Islet precursor cell (in vitro differentiated cells): ENCODE measurements at regions not wholly inside any gene's neighbourhood (a gene's known extent, or its start where the extent isn't known, plus 50 kb on each side); places are given as distances from the start of the nearest gene placed in this dataset.
A peak's percentile ranks its signal among the peaks of the same experiment; 100 is the strongest.
"Not testable (repeated sequence)": the region's sequence is repeated elsewhere in the genome, so short reads cannot be mapped to it uniquely, and the experiment has no call there.

Experiments
- DNase-seq: peaks from one replicate; pipeline ENCODE4 v3.0.0-alpha.2; 2018

DNA sequence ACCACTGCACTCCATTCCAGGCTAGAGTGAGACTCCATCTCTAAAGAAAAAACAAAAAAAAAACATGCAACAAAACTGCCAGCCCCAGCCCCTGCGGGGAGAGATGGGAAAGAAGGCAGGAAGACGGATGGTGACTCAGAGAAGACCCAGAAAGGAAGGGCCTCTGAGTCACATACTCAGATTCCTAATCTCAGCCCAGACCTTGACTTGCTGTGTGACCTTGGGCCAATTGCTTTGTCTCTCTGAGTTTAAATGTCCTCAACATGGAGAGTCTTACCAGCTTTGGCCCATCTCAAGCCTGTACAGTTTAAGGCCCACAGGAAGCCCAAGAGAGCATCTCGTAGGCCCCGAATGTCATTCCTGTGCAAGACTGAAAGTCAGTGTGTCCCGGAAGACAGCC is 86.5 kb upstream of the LHX1 start:
- peak; percentile 92 for DNase-seq

DNA sequence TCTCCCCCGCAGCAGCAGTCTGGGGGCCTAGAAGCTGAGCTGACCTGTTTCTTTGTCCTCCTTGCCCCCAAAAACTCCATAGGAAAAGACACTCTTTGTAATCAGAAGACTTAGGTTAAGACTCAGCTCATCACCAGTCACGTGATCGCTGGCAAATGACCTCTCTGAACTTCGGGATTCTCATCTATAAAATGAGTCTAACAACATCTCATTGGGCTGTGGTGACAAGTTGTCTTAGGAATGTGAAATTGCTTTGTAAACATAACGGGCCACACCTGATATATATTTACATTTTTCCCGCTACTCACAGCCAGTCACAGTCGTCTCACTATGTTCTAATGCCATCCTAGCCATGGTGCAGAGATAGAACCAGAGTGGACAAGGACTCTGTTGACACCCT is 86.0 kb upstream of the LHX1 start:
- DNase-seq, result no peak

DNA sequence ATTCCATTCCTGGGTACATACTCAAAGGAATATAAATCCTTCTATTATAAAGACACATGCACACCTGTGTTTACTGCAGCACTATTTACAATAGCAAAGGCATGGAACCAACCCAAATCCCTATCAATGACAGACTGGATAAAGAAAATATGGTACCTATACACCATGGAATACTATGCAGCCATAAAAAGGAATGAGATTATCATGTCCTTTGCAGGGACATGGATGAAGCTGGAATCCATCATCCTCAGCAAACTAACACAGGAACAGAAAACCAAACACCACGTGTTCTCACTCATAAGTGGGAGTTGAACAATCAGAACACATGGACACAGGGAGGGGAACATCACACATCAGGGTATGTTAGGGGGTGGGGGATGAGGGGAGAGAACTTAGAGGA is 84.8 kb upstream of the LHX1 start:
- DNase-seq, result not testable (repeated sequence)

DNA sequence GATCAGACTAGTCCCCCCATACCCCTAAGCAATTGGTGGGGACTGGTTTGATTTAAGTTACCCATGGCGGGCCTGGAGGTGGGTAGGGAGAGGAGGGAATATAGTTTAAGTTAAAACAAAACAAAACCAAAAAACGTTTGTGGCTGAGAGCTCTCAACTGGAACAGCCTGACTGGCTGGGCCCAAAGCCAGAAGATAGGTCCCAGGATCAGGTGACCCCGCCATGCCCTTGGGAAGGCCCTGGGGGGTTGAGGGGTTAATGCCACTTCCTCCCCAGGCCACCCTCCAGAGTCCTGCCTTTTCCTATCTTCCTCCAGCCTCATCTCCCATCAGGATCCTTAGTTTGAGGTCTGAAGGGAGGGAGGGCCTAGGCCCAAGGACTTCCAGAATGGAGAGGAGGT is 82.3 kb upstream of the LHX1 start:
- no peak for DNase-seq

DNA sequence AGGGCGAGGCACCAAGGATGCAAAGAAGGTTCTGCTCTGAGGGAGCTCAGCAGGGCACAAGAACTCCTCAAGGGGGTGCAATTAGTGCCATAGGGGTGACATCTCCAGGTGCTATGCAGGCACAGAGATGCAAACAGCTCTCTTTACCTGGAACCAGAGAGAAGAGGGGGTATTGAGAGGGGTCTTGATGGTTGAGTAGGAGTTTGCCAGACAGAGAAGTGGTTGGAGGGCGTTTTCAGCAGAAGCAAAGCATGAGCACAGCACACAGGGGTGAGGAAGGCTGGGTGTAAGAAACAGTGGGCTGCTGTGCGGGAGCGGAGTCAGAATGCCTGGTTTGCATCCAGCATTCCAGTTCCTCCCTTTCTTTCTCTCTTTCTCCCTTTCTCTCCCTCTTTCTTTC is 81.8 kb upstream of the LHX1 start:
- DNase-seq, result no peak

DNA sequence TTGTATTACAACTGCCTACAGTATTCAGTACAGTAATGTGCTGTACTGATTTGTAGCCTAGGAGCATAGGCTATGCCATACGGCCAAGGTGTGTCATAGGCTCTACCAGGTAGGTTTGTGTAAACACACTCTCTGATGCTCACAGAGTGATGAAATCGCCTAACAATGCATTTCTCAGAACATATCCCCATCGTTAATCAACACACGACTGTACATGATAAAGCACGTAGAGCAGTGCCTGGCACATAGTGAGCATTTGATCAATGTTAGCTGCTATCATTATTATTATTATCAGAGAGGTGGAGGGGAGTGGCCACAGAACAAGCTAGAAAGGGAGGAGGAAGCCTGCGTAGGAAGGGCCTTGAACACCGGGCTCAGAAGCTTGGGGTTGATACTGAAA is 81.1 kb upstream of the LHX1 start:
- no peak for DNase-seq

DNA sequence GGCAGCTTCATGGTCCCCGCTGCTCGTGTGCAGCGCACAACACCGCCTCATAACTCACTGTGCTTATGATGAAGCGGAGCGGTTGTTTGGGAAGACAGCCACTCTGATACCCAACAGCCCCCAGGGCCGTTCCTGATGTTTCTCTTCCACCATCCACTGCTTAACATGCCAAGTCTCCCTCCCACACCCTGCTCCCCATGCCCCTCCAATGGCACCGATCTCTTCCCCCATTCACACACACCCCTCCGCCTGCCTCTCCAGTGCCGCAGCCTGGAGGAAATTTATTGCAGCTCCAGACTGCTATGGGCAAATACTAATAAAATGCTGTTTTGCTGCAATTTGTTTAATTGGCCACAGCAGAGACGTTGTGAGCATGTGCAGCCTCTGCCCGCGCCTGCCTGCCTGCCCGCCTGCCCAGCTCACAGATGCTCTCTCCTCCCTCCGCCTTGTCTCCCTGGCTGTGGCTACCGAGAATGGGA is 80.3 kb upstream of the LHX1 start:
- no peak for DNase-seq

DNA sequence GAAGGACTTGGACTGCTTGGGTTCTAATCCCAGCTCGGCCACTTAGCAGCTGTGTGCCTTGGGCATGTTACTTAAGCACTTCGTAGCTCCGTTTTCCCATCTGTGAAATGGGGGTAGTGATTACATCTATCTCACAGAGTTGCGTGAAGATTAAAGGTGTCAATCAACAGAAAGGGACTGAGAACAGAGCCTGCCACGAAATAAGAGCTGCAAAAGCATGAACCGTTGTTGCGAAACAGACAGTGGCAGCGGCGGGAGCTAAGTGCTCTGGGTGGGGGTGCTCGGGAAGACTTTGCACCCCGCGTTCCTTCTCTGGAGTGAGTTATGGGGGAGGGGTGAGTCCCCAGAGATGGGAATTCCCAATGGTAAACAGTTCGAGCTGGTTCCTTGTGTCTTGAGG is 79.6 kb upstream of the LHX1 start:
- DNase-seq, result no peak

DNA sequence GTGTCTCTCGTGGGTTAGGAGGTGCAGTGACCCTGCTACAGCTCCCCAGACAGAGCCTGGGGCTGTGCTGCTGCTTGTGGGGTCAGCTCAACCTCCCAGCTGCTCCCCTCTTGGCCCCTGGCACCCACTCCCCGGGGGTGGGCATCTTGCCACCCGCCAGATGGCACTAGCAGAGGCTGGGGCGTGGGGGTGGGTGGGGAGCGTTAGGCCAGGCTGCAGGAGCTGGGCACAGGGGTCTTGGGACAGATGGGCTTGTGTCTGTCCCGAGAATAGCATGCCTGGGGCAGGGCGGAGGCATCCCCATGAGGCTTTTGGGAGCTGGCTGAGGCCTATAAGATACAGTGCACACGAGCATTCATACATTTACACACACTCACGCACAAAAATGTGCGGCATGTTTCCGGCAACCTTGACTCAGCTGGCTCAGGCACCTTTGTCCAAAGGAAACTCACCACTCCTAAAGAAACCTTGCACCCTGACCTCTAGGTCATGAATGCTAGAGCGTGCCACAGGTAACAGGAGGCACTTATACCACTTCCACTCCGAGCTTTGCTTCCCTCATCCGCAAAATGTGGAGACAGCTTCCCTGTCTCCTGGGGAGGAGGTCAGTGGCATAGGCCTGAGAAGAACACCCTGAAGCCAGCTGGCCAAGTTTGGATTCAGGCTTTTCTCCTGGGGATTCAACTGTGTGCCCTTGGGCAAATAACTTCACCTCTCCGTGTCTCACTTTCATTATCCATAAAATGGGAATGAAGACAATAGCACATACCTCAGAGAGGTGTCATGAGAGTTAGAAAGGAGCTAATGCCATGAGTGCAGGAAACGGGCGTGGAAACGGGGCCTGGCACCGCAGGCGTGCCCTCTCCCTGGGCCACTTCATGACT is 78.9 kb upstream of the LHX1 start:
- no peak for DNase-seq

DNA sequence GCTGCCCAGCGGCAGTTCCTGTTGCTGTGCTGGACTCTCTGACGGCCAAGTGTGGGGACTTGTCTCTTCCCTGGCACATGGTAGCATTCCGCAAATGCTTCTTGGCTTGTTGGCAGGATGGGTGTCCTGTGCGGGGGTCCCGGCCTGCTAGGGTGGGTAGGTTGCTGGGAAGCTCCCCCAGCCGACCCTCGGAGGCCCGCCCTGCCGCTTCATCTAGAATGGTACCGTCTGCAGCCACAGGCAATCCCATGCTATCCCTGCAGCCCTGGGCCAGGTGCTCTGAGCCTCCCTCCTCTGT is 78.3 kb upstream of the LHX1 start:
- no peak for DNase-seq

DNA sequence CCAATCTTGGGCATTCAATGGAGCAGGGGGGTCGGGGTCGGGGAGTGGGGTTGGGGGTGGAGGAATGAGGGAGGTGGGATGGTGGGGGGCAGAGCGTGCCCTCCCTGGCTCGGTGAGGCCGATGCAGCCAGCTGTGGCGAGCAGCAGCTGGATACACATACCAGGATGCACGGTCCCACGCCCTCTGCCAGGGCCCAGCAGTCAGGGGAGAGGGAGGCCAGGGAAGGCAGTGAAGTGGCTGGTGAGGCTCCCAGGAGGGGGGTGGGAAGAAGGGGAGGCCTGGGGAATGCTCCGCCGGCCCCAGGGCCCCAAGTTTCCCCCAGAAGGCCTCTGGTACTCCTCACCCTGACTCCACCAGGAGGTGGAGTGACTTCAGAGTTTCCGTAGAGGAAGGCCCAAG is 77.6 kb upstream of the LHX1 start:
- DNase-seq, result no peak

DNA sequence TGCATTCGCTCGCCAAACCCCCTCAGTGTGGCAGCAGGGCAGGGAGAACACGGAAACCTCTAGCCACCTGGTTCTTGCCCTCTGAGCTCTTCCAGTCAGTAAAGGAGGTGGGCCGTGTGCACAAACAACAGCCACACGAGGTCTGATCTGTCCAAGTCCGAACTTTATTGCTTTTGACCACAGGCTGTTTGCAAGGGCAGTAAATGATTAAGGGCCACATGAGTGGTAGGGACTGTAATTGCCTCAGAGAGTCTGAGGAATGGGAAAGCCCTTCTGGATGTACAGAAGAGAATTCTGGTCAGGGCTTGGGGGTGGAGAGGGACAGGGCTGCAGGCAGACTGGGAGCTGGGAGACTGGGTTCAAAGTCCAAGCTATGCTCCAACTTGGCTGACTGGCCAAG is 75.7 kb upstream of the LHX1 start:
- no peak for DNase-seq

DNA sequence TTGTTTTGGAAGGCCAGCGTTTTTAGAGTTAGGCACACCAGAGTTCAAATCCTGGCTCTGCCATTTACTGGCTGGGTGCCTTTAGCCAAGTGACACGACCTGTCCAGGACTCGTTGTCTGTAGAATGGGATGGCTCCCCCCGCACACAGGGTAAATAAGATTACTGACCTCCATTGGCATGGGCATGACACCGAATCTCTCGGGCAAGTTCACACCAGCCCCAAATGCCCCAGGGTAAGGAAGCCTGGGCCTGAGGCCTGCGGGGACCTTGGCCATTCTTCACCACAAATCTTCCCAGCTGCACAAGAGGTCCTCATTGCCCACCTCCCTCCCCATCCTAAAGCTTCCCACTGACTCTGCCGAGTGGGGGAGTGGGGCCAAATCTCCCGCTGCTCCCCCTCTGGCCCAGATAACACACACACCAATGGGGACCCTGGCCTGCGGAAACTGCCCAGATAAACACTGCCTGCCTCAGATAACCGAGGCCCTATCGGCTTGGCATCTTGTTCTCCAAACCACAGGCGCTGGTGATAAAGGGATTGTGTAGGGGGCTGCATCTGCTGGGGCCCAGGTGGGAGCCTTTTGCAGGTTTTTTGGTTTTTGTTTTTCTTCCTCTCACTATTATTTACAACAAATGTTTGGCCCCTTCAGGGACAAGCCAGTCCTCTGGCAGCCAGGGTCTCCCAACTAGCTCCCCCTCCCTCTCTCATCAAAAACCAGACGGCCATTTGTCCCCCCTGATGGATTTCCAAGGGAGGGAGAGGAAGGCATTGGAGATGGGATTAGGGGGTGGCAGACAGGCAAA is 75.0 kb upstream of the LHX1 start:
- no peak for DNase-seq

DNA sequence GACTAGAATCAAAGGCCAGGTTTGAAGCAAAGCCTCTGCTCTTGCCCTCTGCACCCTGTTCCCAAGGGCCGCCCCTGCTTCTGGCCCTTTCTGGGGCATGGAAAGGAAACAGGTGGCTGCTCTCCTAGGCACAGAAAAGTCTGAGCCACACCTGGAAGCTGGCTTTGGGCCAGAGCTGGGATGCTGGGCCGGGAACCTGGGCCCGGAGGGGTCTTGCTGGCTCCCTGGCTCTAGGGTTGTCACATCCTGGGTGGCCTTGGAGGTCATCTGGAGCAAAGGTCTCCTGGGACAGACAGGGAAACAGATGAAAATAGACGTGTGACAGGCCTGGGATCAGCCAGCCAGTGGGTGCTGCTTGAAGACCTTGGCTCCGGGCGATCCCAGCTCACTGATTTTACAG is 74.1 kb upstream of the LHX1 start:
- DNase-seq, result no peak

DNA sequence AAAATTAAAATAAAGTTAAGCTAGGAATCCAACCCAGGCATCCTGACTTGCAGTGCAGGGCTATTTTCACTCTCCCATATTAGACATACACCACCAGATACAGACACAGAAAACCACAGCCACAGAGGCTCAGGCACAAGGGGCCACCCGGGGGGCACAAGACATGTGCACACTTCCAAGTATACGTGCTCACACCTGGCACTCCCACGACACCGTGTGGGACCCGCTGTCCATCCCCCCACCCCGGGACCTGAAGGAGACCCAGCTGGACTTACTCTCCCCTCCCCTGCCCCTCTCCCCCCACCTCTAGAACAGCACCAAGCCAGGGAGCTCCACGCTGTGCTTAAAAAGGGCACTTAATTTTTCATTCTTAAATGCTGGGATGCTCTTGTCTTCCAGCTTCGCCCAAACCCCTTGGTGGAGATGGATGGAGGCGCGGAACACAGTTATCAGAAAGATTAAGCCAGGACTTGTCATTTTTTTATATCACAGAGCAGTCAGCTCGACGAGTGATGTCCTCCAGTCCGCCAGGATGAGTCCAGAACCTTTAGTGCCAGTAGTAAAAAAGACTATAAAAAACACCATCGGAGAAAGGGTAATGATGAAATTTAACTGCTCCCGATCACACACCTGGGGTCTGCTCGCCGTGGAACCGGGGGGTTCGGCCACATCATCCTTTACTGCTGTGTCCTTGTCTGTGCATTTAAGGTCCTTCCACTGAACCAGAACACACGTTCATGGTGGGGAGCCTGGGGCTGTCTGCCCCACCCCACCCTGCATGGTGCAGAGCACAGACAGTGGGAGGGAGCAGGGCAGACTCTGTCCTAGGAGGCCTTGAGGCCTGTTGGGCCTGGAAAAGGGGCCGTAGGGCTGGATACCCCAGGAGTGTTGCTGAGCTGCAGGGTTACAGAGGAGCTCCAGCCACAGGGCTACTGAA is 73.3 kb upstream of the LHX1 start:
- no peak for DNase-seq

DNA sequence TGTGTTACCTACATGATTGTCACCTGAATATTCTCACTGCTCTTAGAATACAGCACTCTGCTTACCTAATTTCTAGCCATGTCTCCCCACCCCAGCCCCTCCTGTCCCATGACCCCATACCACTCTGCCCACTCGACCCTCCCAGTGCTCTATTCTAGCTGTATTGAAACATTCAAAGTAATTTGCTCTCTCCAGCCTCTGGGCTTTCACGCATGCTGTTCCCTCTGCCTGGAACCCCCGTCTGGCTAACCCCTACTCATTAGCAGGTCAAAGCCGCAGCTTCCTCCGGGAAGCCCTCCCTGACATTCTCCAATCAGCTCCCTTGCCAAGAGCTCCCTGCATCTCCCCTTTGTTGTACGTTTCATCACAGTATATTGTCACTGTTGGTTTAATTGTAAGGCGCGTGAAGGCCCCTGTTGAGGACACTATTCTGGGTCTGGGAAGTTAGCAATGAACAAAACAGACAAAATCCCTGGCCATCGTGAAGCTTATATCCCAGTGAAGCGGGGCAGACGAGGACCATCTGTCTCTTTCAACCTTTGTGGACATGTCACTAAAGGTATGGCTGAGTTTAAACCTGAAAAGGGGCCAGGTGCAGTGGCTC is 72.3 kb upstream of the LHX1 start:
- DNase-seq, result no peak

DNA sequence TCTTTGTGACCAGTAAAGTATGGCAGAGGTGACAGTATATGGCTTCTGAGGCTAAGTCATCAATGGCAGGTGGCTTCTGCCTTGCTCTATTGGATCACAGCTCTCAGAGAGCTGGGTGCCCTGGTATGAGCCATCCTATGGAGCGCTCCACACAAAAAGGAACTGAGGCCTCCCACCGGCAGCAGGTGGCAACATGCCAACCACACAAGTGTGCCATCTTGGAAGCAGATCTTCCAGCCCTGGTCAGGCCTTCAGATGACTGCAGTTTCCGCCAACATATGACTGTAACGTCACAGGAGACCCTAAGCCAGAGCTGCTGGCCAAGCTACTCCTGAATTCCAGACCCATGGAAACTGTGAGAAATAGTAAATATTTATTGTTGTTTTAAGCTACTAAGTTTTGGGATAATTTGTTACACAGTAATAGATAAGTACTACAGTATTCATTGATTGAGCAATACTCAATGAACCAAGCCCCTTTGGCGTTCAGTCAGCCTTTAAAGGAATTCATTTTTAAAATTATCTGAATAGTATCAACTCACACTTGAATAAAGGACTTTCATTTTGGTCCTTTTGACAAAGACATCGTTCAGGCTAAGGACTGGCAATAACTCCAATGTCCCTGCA is 69.4 kb upstream of the LHX1 start:
- no peak for DNase-seq

DNA sequence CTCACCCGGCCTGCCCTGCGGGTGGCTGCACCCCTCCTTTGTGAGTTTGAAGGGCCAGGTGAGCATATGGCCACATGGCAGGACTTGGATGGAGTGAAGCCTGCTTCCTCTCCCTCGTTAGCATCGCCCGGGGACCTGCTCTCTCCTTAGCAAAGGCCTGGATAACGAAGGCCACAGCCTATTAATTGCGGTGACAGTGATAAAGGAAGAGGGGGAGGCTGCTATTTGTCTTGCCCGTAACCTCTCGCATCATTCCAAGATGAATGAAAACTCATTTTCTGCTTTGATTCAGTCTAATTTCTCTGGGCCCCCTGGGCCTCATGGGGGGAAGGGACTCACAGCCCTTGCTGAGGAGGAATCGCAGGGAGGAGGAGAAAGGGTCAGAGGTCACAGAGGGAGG is 68.5 kb upstream of the LHX1 start:
- DNase-seq, result no peak

DNA sequence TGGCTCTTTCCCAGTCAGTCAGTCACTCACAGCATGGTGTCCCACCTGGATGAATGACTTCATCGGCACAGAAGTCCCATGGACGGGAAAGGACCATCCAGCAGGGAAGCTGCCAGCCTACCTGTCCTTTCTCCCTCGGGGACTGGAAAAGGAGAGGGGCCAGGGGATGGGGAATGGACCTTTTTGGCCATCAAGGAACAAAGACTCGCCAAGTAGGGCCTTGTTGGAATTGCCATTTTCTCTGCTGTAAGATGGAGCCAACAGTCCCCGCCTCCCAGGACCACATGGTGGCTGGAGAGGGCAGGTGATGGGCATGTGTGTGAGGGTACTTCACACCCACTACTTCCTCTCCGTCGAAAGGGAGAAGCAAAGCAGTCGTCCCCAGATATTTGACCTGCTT is 67.8 kb upstream of the LHX1 start:
- DNase-seq, result no peak

DNA sequence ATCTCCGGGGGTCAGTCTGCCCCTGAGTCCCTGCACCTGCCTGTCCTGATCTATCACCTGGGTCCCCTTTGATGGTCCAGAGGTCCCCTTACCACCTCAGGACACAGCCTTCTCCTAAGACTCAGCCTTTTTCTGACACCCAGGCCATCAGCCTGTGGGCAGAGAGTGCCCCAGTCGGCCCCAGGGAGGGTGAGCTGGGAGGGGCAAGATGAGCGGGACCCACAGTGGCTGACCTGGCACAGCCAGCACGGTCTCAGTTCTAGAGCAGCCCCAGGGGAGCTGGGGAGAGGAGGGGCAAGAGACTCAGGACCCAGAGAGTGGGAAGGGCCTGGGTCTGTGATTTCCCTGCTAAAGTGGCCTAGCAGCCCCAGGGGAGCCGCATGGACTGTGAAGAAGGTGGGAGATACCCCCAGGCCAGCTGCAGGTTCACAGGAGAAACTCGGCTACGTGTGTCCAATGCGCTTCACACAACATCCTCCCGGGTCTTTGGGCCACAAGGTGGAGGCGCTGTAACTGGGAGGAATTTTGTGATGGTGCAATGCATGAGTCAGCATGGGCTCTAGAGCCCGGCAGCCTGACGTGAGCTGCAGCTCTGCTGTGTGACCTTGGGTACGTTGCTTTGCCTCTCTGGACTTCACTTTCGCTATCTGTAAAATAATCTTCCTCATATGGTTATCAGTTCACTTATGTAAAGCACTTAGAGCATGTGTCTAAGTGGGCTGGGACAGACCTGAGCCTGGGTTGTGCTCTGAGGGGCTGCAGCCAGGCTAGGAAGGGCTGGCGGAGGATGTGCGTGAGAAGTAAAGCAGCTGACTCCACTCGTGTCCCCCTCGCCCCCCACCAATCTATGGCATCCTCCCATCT is 67.2 kb upstream of the LHX1 start:
- peak; percentile 83 for DNase-seq

DNA sequence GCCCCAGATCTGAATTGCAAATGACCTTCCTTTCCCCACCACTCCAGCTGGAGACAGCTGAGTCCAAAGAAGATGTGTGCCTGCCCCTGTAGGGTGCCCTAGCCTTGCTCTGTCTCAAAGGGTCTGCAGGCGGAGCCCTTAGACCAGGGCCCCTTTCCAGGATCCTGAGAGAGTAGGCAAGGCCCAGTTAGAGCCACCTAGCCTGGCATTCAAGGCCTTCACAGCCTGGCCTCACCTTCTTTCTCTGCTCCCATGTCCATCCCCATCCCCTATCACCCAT is 66.6 kb upstream of the LHX1 start:
- no peak for DNase-seq
